ENCODE measurements at regions not wholly inside any gene's neighbourhood (a gene's known extent, or its start where the extent isn't known, plus 50 kb on each side); places are given as distances from the start of the nearest gene placed in this dataset.

- TF ChIP-seq, protein P1, sequence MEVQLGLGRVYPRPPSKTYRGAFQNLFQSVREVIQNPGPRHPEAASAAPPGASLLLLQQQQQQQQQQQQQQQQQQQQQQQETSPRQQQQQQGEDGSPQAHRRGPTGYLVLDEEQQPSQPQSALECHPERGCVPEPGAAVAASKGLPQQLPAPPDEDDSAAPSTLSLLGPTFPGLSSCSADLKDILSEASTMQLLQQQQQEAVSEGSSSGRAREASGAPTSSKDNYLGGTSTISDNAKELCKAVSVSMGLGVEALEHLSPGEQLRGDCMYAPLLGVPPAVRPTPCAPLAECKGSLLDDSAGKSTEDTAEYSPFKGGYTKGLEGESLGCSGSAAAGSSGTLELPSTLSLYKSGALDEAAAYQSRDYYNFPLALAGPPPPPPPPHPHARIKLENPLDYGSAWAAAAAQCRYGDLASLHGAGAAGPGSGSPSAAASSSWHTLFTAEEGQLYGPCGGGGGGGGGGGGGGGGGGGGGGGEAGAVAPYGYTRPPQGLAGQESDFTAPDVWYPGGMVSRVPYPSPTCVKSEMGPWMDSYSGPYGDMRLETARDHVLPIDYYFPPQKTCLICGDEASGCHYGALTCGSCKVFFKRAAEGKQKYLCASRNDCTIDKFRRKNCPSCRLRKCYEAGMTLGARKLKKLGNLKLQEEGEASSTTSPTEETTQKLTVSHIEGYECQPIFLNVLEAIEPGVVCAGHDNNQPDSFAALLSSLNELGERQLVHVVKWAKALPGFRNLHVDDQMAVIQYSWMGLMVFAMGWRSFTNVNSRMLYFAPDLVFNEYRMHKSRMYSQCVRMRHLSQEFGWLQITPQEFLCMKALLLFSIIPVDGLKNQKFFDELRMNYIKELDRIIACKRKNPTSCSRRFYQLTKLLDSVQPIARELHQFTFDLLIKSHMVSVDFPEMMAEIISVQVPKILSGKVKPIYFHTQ (CRISPR knock-in tag; IDR thresholded peaks at IDR 0.05): no peak
- TF ChIP-seq ZMAT4 (CRISPR knock-in tag; IDR thresholded peaks at IDR 0.05): no peak
- no peak for TF ChIP-seq NR3C1 (CRISPR knock-in tag; conservative IDR thresholded peaks at IDR 0.05; ENCODE audit: low read depth)
- TF ChIP-seq CBFB (CRISPR knock-in tag; IDR thresholded peaks at IDR 0.05; ENCODE audit: low read depth): no peak
Measured at GRCh38 chr6:165985281-165985805, 182.3 kb downstream of the TBXT start (continued).

DNA sequence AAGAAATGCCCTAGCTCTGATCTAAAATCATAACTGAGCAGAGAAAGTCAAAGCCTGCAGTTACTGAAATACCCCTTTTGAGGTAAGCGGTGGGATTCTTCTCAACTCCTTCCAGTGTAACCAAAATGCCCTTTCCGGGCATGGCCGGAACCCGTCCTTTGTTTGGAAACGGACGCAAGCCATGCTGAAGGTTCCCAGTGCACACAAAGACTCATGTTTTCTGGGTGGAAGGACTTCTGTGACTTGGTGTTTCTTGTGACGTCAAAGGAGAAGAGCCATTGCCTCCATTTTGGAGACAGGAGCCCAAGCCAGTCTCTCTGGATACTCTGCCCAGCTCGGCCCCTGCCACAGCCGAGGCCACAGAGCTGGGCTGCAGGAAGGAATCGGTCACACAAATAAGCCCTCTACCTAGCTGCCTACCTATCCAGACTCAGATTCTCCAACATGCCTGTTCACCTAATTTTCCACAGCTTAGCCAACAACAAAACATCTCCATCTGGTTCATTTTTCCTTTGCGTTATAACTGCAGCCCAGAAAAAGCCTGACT is 182.8 kb downstream of the TBXT start:
- H3K27me3 Mint-ChIP-seq (ENCODE audit: low read depth): peaks cover 90% of the 10 kb centered on the region
- no peaks in the 10 kb centered on the region for H3K36me3 Mint-ChIP-seq
- H3K9me3 Mint-ChIP-seq: no peaks in the 10 kb centered on the region
- ATAC-seq: no peak
- H3K4me3 Mint-ChIP-seq: no peak overlapping the region
- TF ChIP-seq ZBTB21 (CRISPR knock-in tag; IDR thresholded peaks at IDR 0.05; ENCODE audit: borderline replicate concordance) (no peak), GTF2I (CRISPR knock-in tag; conservative IDR thresholded peaks at IDR 0.05) (no peak), CREM (CRISPR knock-in tag; IDR thresholded peaks at IDR 0.05) (no peak), KAT7 (CRISPR knock-in tag; IDR thresholded peaks at IDR 0.05; ENCODE audit: borderline replicate concordance) (no peak), ZNF423 (CRISPR knock-in tag; IDR thresholded peaks at IDR 0.05) (no peak)
- TF ChIP-seq, protein P2, sequence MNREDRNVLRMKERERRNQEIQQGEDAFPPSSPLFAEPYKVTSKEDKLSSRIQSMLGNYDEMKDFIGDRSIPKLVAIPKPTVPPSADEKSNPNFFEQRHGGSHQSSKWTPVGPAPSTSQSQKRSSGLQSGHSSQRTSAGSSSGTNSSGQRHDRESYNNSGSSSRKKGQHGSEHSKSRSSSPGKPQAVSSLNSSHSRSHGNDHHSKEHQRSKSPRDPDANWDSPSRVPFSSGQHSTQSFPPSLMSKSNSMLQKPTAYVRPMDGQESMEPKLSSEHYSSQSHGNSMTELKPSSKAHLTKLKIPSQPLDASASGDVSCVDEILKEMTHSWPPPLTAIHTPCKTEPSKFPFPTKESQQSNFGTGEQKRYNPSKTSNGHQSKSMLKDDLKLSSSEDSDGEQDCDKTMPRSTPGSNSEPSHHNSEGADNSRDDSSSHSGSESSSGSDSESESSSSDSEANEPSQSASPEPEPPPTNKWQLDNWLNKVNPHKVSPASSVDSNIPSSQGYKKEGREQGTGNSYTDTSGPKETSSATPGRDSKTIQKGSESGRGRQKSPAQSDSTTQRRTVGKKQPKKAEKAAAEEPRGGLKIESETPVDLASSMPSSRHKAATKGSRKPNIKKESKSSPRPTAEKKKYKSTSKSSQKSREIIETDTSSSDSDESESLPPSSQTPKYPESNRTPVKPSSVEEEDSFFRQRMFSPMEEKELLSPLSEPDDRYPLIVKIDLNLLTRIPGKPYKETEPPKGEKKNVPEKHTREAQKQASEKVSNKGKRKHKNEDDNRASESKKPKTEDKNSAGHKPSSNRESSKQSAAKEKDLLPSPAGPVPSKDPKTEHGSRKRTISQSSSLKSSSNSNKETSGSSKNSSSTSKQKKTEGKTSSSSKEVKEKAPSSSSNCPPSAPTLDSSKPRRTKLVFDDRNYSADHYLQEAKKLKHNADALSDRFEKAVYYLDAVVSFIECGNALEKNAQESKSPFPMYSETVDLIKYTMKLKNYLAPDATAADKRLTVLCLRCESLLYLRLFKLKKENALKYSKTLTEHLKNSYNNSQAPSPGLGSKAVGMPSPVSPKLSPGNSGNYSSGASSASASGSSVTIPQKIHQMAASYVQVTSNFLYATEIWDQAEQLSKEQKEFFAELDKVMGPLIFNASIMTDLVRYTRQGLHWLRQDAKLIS (CRISPR knock-in tag; IDR thresholded peaks at IDR 0.05; ENCODE audit: borderline replicate concordance): no peak
- TF ChIP-seq, protein P3, sequence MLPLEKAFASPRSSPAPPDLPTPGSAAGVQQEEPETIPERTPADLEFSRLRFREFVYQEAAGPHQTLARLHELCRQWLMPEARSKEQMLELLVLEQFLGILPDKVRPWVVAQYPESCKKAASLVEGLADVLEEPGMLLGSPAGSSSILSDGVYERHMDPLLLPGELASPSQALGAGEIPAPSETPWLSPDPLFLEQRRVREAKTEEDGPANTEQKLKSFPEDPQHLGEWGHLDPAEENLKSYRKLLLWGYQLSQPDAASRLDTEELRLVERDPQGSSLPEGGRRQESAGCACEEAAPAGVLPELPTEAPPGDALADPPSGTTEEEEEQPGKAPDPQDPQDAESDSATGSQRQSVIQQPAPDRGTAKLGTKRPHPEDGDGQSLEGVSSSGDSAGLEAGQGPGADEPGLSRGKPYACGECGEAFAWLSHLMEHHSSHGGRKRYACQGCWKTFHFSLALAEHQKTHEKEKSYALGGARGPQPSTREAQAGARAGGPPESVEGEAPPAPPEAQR (CRISPR knock-in tag; IDR thresholded peaks at IDR 0.05): no peak
- ChIA-PET CTCF (no interaction called here), POLR2A (no interaction called here)
- peaks cover 40% of the 10 kb centered on the region for H3K4me1 Mint-ChIP-seq
- DNase-seq (ENCODE audit: low spot score): no peak
- H3K27ac Mint-ChIP-seq: no peak overlapping the region

DNA sequence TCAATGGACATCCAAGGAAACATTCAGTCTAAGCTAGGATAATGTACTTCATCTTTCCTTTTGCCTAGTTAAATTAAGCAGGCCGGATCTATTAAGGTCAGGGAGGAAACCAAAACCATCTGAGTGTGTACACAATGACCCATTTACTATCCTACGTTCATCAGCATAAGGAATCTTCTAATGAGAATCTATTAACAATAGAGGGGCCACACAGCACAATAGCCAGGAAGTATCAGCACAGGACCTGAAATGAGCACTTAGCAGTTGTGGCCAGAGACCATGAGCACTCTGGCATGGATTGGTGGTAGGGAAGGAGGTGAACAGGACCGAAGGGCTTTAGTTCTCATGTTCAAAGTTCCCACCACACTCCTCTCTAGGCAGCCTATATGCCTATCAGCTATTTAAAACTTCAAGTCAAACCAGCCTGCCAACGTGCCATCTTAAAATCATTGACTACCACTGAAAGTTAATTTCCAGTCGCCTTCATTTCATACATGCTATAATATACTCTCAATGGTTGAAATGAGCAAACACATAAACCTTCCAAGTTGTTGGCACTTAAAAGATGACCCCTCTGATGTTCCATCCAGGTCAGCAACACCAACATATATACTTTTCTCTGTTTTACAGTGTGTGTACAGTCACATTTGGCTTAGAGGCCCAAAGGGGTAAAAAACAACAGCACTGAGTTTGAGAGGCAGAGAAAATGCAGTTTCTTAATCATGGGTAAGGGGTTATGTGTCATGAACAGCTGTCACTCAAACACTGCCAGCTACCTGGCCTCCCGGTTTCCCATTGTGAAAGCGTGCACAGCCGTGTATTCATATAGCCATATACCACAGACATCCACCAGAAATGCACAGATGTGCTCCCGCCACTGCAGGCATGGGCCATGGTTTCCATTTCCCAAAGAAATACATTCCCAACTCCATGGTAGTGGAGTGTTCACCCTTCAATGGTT is 184.3 kb downstream of the TBXT start:
- no peak overlapping the region for H3K27ac Mint-ChIP-seq
- H3K4me1 Mint-ChIP-seq: peaks cover 33% of the 10 kb centered on the region
- H3K36me3 Mint-ChIP-seq: no peaks in the 10 kb centered on the region
- ChIA-PET POLR2A (no interaction called here), CTCF (interaction anchor here (1.0 kb wide), 1 partner anchor 115 kb away, joined by 3 read pairs; no protein-coding TSS in a partner anchor)
- DNase-seq (ENCODE audit: low spot score) (no peak), ATAC-seq (no peak)
- H3K27me3 Mint-ChIP-seq (ENCODE audit: low read depth): peaks cover 76% of the 10 kb centered on the region
- H3K9me3 Mint-ChIP-seq: no peaks in the 10 kb centered on the region
- H3K4me3 Mint-ChIP-seq: no peak overlapping the region
- TF ChIP-seq, protein P4, sequence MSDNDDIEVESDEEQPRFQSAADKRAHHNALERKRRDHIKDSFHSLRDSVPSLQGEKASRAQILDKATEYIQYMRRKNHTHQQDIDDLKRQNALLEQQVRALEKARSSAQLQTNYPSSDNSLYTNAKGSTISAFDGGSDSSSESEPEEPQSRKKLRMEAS (CRISPR knock-in tag; IDR thresholded peaks at IDR 0.05): no peak
- TF ChIP-seq STAT6 (CRISPR knock-in tag; conservative IDR thresholded peaks at IDR 0.05; ENCODE audit: low read depth) (no peak), USF2 (CRISPR knock-in tag; IDR thresholded peaks at IDR 0.05) (no peak), GRHL2 (CRISPR knock-in tag; IDR thresholded peaks at IDR 0.05; ENCODE audit: insufficient replicate concordance, severe bottlenecking) (no peak), HMGA2 (CRISPR knock-in tag; IDR thresholded peaks at IDR 0.05) (no peak), SMAD4 (CRISPR knock-in tag; IDR thresholded peaks at IDR 0.05) (no peak)
